ENCODE measurements at regions not wholly inside any gene's neighbourhood (a gene's known extent, or its start where the extent isn't known, plus 50 kb on each side); places are given as distances from the start of the nearest gene placed in this dataset.

DNA sequence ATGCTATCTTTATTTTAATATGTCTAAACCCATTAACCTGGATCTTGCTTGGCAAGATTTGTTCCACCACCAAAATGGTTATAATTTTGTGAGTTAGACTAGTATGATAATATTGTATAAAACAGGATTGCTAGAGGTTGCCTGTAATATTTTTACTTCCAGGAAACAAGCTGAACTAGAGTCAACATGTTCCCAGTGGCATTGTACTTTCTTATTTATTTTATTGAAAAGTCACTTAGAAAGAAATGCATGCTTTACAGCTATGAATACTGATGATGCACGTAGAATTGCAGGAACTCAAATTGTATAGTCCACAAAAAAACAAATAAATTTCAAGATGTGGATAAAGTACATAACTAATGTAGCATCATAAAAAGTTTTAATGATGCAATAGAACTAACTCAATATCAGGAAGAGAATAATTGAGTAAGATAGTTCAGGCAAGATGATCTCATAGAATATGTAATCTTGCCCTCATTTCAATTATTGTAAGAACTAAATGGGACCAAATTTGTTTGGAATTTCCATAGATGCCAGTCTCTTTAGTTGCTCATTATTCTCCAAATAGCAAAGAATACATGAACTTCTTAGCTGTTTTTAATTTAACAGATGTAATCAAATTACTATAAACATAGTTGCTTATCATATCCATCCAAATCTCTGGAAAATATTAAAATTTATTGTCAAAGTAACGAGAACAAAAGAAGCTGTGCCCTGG is 451.8 kb downstream of the COL12A1 start:
- Histone ChIP-seq H3K4me3 (ENCODE audit: low read length) (no peak overlapping the region), H3K4me1 (ENCODE audit: control insufficient read depth, insufficient read depth, low read length) (peaks cover 10% of the 10 kb centered on the region), H3K27ac (ENCODE audit: low read depth, low read length) (no peak overlapping the region), H3K27me3 (ENCODE audit: control insufficient read depth, insufficient read depth, low read length) (no peaks in the 10 kb centered on the region), H3K36me3 (ENCODE audit: control insufficient read depth, insufficient read depth, low read length) (no peaks in the 10 kb centered on the region), H3K9ac (ENCODE audit: low read length) (no peak overlapping the region)

GRCh38 chr6:74752303-74752702 is 453.6 kb downstream of the COL12A1 start:
- Histone ChIP-seq H3K27me3 (ENCODE audit: control insufficient read depth, insufficient read depth, low read length) (no peaks in the 10 kb centered on the region), H3K4me3 (ENCODE audit: low read length) (no peak overlapping the region), H3K27ac (ENCODE audit: low read depth, low read length) (no peak overlapping the region), H3K4me1 (ENCODE audit: control insufficient read depth, insufficient read depth, low read length) (peaks cover 8% of the 10 kb centered on the region), H3K36me3 (ENCODE audit: control insufficient read depth, insufficient read depth, low read length) (no peaks in the 10 kb centered on the region), H3K9ac (ENCODE audit: low read length) (no peak overlapping the region)

- Histone ChIP-seq H3K27me3 (ENCODE audit: control insufficient read depth, insufficient read depth, low read length) (no peaks in the 10 kb centered on the region), H3K4me1 (ENCODE audit: control insufficient read depth, insufficient read depth, low read length) (peaks cover 8% of the 10 kb centered on the region), H3K9ac (ENCODE audit: low read length) (no peak overlapping the region), H3K27ac (ENCODE audit: low read depth, low read length) (no peak overlapping the region), H3K36me3 (ENCODE audit: control insufficient read depth, insufficient read depth, low read length) (no peaks in the 10 kb centered on the region), H3K4me3 (ENCODE audit: low read length) (no peak overlapping the region)
Observed at GRCh38 chr6:74750826-74751225, 455.0 kb downstream of the COL12A1 start.

DNA sequence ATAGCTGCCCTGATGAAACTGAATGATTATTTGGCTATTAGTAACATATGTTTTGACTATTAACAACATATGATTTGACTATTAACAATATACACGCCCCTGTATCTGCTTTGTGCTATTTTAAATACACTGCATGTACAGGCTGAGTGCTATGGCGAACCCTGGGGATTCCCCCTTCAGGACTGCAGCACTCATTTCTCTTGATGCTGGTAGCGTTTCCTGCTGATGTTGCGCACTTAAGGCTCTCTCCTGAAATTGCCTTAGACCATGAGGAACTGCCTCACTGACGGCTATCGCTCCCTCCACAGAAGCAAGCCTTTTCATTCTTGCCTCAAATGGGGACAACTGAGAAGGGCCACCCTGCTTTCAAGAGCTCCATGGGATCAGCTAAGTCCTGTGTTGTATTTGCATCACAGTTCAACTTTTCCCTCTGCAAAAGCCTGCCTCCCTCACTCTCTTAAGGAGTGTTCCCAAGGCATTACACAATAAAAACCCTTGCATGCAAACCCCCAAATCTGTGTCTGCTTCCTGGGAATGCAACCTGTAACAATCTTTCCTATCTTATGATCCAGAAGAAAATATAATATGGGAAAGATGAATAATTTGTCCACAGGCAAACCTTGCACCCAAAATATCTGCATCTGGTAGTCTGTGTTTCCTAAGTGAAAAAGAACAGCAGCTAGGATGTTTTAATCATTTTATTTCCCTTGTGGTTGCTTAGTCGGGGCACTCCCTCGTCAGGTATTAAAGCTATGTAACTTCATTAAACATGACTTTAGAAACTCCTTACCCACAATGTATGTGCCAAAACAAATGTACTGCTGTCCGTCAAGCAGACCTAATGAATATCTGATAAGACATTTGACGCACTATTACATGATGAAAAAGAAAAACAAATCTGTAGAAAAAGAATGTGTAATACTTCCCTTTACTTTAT is 456.4 kb downstream of the COL12A1 start:
- Histone ChIP-seq H3K27me3 (ENCODE audit: control insufficient read depth, insufficient read depth, low read length) (no peaks in the 10 kb centered on the region), H3K4me3 (ENCODE audit: low read length) (no peak overlapping the region), H3K9ac (ENCODE audit: low read length) (no peak overlapping the region), H3K4me1 (ENCODE audit: control insufficient read depth, insufficient read depth, low read length) (peaks cover 8% of the 10 kb centered on the region), H3K36me3 (ENCODE audit: control insufficient read depth, insufficient read depth, low read length) (no peaks in the 10 kb centered on the region), H3K27ac (ENCODE audit: low read depth, low read length) (no peak overlapping the region)

DNA sequence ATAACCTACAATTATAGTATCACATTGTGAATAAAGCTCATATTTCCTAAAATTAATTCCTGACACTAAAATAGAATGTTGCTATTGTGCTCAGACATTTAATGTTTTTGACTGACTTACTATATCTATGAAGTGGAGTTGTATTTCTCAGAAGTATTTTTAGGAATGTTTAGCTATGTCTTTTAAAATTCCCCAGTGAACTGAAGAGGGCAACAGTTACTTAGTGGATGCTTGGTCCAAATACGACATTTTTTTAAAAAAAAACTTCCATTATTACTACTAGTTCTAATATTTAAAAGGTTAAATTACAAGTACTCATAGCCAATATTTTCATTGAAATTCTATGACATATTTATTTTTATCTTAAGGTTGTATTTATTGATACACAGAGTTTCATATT is 460.2 kb downstream of the COL12A1 start:
- H3K9ac ChIP-seq (ENCODE audit: low read length): no peak overlapping the region
- no peak overlapping the region for H3K4me3 ChIP-seq (ENCODE audit: low read length)
- no peaks in the 10 kb centered on the region for H3K27me3 ChIP-seq (ENCODE audit: control insufficient read depth, insufficient read depth, low read length)
- H3K36me3 ChIP-seq (ENCODE audit: control insufficient read depth, insufficient read depth, low read length): no peaks in the 10 kb centered on the region
- no peak overlapping the region for H3K27ac ChIP-seq (ENCODE audit: low read depth, low read length)
- H3K4me1 ChIP-seq (ENCODE audit: control insufficient read depth, insufficient read depth, low read length): peaks cover 13% of the 10 kb centered on the region

DNA sequence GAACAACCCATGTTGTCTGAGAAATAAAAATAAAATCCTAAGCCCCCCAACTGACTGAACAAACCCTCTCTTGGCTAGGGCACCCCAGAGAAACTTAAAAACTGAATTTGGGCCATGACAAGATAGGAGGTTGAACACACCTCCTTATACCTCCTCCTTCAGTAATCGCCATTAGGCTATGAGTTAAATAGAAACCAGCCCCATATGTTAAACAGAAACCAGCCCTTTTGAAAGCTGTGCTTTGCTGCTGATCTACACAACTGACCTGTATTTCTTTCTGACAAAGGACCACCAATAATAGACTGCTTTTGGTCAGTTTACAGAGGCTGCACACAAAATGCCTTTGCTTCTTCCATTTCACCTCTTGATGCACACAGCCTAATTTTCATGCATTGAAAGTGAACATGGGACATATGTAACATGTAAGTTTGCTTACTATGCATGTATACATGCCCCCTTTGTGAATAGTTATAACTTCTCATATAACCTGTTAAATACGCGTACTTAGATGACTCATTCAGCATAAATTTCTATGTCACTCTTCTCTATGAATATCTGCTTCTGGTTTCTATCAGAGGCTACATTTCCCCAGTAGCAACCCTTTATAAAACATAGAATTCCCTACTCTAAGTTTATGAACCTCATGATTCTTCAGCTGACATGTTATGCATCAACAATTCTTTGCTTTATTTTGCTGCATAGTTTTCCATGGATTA is 462.9 kb downstream of the COL12A1 start:
- no peaks in the 10 kb centered on the region for H3K36me3 ChIP-seq (ENCODE audit: control insufficient read depth, insufficient read depth, low read length)
- no peak overlapping the region for H3K9ac ChIP-seq (ENCODE audit: low read length)
- no peaks in the 10 kb centered on the region for H3K27me3 ChIP-seq (ENCODE audit: control insufficient read depth, insufficient read depth, low read length)
- no peak overlapping the region for H3K4me3 ChIP-seq (ENCODE audit: low read length)
- peaks cover 5% of the 10 kb centered on the region for H3K4me1 ChIP-seq (ENCODE audit: control insufficient read depth, insufficient read depth, low read length)
- H3K27ac ChIP-seq (ENCODE audit: low read depth, low read length): no peak overlapping the region

GRCh38 chr6:74741646-74742045 is 464.2 kb downstream of the COL12A1 start:
- no peaks in the 10 kb centered on the region for H3K36me3 ChIP-seq (ENCODE audit: control insufficient read depth, insufficient read depth, low read length)
- peak overlapping the region; percentile 38 for H3K27ac ChIP-seq (ENCODE audit: low read depth, low read length)
- H3K4me3 ChIP-seq (ENCODE audit: low read length): no peak overlapping the region
- no peak overlapping the region for H3K9ac ChIP-seq (ENCODE audit: low read length)
- no peaks in the 10 kb centered on the region for H3K27me3 ChIP-seq (ENCODE audit: control insufficient read depth, insufficient read depth, low read length)
- H3K4me1 ChIP-seq (ENCODE audit: control insufficient read depth, insufficient read depth, low read length): peaks cover 5% of the 10 kb centered on the region

DNA sequence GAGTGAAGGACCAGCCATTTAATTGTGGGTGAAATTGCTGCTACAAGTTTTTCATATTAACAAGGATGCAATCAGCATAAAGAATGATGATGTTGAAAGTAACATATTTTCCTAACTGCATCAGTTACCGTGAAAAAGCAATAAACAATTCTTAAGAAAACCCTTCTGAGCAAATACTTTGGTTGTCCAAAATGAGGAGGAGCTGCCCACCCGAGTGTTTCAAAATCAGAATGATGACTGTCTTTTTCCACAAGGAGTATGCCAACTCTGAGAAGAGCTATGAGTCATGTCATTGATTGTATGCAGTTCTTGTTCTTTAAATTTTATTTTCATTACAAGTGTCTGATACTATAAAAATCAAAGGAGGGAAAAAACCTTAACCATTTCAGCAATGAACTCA is 470.5 kb downstream of the COL12A1 start:
- Histone ChIP-seq H3K36me3 (ENCODE audit: control insufficient read depth, insufficient read depth, low read length) (no peaks in the 10 kb centered on the region), H3K27me3 (ENCODE audit: control insufficient read depth, insufficient read depth, low read length) (no peaks in the 10 kb centered on the region), H3K4me3 (ENCODE audit: low read length) (no peak overlapping the region), H3K27ac (ENCODE audit: low read depth, low read length) (no peak overlapping the region), H3K4me1 (ENCODE audit: control insufficient read depth, insufficient read depth, low read length) (peaks cover 7% of the 10 kb centered on the region), H3K9ac (ENCODE audit: low read length) (no peak overlapping the region)

GRCh38 chr6:74734901-74735300 is 471.0 kb downstream of the COL12A1 start:
- H3K9ac ChIP-seq (ENCODE audit: low read length): no peak overlapping the region
- H3K36me3 ChIP-seq (ENCODE audit: control insufficient read depth, insufficient read depth, low read length): no peaks in the 10 kb centered on the region
- H3K27me3 ChIP-seq (ENCODE audit: control insufficient read depth, insufficient read depth, low read length): no peaks in the 10 kb centered on the region
- no peak overlapping the region for H3K27ac ChIP-seq (ENCODE audit: low read depth, low read length)
- H3K4me1 ChIP-seq (ENCODE audit: control insufficient read depth, insufficient read depth, low read length): peaks cover 7% of the 10 kb centered on the region
- no peak overlapping the region for H3K4me3 ChIP-seq (ENCODE audit: low read length)

DNA sequence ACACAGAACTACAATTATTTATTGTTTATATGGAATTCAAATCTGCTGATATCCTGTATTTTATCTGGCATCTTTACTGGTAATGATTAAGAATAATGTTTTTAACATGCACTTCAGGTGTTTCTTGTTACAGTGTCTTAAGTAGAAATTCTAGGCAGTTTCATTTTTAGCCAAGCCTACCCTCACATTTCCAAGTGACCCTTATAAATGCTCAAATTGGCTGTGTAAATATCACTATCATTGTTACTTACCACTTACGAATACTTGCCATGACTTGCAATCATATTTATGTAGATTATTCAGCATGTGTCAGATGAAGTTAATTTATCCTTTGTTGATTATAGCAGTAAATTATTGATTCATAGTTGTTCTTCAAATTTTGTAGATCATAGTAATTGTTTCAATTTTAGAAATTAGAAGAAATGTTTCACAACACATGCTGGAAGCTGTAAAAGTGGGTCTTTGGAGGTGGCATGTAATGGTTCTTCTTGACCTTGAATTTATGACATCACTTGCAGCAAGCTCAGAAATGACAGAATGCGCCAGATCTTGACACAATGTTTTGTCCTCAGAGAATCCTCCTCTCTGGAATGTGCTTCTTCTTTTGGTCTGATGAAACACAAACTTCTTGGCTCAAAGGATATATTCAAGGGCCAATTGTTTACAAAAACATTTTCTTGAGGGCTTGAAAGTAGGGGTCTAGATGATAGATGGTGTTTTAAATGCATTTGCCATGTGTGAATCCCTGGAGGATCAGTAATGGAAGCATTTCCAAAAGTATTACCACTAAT is 471.8 kb downstream of the COL12A1 start:
- no peak overlapping the region for H3K9ac ChIP-seq (ENCODE audit: low read length)
- no peaks in the 10 kb centered on the region for H3K36me3 ChIP-seq (ENCODE audit: control insufficient read depth, insufficient read depth, low read length)
- H3K4me1 ChIP-seq (ENCODE audit: control insufficient read depth, insufficient read depth, low read length): peaks cover 7% of the 10 kb centered on the region
- no peak overlapping the region for H3K4me3 ChIP-seq (ENCODE audit: low read length)
- H3K27ac ChIP-seq (ENCODE audit: low read depth, low read length): peak overlapping the region; percentile 10
- H3K27me3 ChIP-seq (ENCODE audit: control insufficient read depth, insufficient read depth, low read length): no peaks in the 10 kb centered on the region

GRCh38 chr6:74731931-74732330 is 473.9 kb downstream of the COL12A1 start:
- H3K4me3 ChIP-seq (ENCODE audit: low read length): no peak overlapping the region
- peaks cover 7% of the 10 kb centered on the region for H3K4me1 ChIP-seq (ENCODE audit: control insufficient read depth, insufficient read depth, low read length)
- no peaks in the 10 kb centered on the region for H3K36me3 ChIP-seq (ENCODE audit: control insufficient read depth, insufficient read depth, low read length)
- no peaks in the 10 kb centered on the region for H3K27me3 ChIP-seq (ENCODE audit: control insufficient read depth, insufficient read depth, low read length)
- no peak overlapping the region for H3K9ac ChIP-seq (ENCODE audit: low read length)
- H3K27ac ChIP-seq (ENCODE audit: low read depth, low read length): no peak overlapping the region

DNA sequence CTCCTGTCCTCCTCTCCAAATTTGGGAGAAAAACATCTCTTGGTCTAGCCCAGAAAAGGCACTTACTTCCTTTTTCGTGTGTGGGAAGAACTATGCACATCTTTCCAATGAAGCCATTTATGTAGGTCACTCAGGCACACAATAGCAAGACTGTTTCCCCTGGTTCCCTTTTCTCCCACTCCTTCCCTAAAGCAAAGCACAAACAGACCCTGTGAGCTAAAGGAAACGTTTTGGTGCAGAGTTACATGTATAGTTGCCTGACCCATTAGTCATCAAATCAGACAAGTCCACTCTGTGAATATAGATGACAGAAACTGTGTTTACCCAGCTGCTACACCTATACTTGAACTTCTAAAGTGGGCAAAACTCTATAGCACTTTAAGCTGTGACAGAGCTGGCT is 474.6 kb downstream of the COL12A1 start:
- no peak overlapping the region for H3K9ac ChIP-seq (ENCODE audit: low read length)
- H3K36me3 ChIP-seq (ENCODE audit: control insufficient read depth, insufficient read depth, low read length): no peaks in the 10 kb centered on the region
- H3K4me1 ChIP-seq (ENCODE audit: control insufficient read depth, insufficient read depth, low read length): peaks cover 7% of the 10 kb centered on the region
- H3K27ac ChIP-seq (ENCODE audit: low read depth, low read length): no peak overlapping the region
- no peak overlapping the region for H3K4me3 ChIP-seq (ENCODE audit: low read length)
- H3K27me3 ChIP-seq (ENCODE audit: control insufficient read depth, insufficient read depth, low read length): no peaks in the 10 kb centered on the region
